Activated T-helper 9 cell treated with anti-CD3 and anti-CD28 coated beads, Interleukin-2, amount 50 U/mL, for 16 hours (primary cell): ENCODE measurements at regions not wholly inside any gene's neighbourhood (a gene's known extent, or its start where the extent isn't known, plus 50 kb on each side); places are given as distances from the start of the nearest gene placed in this dataset.

Experiments used
- DNase-seq: peaks from one replicate; pipeline ENCODE4 v3.0.0-alpha.2; 2020; ENCODE audit warnings: low read depth

DNA sequence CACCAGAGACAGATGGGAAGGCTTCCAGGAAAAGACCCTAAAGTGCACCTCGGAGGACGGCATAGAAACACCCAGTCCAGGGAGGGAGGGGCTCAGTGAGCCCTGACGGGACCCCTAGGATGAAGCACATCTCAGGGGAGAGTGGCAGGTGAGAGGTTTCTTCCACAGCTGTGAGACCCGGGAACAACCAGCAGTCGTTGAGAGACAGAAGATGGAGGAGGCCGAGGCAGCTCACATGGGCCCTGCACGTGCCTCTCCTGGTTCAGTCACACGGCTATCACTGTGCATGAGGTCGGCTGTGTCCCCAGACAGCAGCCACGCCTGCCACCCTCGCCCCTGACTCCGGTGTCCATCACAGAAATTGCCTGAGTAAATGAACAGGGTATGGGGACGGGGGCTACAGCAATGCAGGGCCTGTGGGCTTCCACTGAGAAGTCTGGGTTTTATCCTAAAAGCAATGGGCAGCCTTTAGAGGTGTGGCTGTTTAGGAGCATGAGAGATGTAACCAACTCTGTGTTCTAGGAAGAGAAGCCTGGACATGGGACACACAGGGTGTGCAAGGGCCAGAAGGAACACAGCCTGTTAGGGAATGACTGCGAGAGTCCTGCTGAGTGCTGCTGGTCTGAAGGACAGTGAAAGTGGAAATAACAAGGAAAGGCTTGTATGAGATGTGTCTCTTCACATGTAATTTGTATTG is 102.0 kb downstream of the TMEM18 start:
- DNase-seq: no peak

DNA sequence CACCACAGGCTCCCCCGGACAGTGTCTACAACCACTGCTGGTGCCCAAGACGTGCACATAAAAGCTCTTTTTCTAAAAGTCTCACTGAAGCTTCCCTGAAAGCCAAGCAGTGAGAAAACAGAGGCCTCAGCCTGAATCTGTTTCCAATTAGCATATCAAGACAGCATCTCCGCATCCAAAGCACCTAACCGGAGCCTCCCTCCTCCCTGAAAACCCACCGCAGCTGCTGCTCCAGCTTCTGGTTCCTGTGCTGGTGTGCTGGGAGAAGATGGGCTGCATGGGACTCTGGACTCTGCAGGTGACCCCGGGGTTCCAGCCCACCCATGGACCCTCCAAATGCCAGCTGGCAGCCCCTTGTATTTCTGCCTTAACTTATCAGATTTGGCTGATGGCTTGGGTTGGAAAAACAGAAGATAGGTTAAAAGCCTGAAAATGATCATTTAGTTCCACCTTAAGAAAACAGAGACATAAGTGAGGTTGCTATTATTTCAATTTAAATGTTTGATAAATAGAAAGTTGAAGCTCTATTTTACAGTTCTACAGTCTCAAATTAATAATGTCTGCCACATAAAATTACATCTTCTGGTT is 103.3 kb downstream of the TMEM18 start:
- no peak for DNase-seq

DNA sequence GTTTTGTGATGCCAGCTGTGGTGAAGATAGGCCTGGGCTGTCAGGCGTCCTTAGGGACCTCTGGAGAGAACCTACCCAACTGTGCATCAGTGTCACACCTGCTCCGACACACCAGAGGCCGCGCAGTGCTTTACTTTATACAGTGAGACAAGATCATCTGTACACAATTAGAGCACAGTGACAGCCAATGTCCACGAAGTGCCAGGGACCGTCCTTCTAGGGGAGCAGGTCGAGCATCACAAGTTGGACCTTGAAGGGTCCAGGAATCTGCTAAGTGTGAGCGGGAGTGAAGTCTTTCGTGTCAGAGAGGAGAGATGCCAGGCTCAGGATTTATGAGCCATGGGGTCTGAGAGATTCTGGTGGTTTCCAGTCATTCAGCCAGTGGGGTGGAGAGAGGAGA is 104.2 kb downstream of the TMEM18 start:
- no peak for DNase-seq

DNA sequence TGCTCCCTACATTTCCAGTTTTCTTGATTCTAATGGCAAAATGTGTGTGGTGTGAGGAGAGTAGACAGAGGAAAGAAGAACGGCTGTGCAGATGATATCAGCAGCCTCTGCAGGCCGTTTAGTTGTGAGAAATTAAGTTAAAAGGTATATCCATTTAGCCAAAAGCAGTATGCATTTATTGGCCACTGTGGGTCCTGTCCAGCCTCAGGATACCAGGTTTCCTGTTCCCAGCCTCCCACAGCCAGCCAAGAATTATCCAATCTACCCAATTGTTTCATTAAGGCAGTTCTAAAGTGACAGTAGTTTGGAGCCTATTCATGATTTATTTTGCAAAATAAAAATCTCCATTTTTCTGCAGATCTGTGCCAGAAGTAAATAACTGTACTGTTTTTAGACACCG is 107.5 kb downstream of the TMEM18 start:
- DNase-seq: no peak

DNA sequence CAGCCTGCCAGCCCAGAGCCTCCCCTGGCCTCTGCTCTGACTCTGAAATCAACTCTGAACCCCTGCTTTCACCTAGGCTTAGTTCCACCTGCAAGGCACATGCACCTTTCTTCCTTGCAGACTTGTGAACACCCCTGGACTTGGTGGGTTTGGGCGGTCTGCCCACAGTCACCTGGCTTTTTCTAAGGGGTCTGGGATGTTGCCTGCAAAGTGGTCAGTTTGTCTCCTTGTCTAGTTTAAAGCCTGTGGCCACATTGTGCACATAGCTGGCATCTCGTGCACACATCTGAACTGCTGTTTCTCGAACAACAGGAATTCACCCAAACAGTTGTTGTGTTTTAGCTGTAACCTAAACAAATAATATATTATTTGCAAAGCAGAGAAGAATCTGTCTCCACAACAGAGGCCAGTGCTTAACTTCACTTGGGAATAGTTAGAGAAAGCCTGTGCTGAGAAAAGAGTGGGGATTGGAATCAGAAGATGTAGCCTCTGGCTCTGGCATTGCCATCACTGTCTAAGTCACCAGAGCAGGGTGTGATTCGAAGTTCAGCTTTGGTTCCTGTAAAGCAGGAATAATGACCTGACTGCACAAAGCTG is 108.5 kb downstream of the TMEM18 start:
- DNase-seq: no peak

DNA sequence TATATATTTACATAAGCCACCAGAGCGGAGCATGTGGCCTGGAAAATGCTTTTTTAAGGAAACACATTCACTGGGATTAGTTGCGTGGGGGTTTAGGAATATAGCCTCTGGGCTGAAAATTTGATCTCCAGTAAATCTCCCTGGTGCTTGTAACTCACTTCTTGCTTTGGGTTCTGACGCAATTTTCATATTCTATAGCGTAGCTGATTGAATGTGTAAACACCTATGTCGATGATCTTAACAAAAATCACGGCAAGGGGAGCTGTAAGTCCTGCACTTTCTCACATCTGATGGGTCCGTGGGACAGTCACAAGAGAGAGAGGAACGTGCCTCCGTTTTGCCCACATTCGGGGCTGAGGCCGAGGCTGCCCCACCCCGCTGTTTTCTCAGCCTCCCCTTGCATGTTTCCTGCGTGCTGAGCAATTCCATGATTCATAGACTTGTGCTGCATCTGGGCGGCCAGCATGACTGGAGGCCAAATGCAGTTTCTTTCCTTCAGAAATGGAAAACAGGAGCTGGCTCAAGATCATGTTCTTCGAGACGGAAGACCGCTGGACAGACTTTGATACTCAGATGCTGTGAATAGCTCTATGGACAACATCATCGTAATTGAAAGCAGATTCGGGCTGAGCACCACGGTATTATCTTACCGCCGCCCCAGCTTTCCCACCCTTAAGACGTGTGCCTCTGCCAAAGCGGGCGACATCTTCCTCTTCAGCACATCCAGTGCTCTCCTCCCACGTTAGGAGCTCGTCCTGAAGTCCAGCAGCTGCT is 109.2 kb downstream of the TMEM18 start:
- no peak for DNase-seq

DNA sequence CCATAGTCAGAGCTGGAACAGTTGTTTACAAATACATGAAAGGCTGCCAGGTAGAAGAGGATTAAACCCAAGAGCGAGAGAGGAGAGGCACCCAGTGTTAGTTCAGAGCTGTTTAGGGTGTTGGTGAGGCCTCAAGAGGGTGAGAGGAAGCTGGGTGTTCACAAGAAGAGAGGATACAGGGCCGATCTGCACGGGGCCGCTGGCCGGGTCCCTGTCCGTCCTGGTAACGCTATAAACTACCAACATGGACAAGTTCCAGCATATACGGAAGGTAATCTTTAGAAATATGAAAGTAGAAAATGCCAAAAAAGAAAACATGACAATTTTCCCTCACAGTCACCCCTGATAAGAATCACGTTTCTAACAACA is 109.7 kb downstream of the TMEM18 start:
- no peak for DNase-seq

DNA sequence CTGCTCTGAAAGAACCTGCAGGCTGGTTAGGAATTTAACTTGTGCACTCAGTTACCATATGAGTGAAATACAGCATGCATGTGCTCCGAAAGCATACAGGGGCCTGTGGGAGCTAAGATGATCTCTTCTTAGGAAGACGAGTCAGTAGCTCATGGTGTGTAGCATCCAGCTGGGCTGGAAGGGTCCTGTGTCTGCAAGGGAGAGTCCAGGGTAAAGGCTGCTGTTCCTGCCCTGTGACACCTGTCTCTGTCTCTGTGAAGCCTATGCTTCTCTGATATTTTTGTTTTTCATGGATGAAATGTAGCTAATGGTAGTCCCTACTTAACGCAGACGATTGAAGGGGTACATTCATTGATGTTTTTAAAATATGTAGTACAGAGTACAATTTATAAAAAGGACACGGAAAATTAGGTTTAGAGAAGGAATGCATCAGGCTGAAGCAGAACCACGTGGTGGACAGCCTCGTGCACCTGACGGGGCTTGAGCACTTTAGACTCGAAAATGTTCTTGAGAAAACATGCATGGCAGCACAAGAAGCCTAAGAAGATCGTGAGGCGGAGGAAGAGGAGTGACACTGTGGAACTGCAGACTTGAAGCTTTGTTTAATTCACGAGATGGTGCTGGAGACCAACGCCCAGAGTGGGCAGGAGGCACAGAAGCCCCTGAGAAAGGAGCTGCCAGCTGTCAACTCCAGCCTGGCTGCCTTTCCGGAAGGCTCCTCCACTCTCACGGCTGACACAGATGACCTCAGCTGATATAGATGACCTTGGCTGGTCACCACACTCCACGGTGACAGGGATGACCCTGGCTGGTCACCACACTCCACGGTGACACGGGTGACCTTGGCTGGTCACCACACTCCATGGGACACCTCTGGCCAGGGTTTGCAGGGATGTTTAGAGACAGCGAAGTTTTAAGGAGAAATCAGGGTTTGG is 110.6 kb downstream of the TMEM18 start:
- DNase-seq: no peak

DNA sequence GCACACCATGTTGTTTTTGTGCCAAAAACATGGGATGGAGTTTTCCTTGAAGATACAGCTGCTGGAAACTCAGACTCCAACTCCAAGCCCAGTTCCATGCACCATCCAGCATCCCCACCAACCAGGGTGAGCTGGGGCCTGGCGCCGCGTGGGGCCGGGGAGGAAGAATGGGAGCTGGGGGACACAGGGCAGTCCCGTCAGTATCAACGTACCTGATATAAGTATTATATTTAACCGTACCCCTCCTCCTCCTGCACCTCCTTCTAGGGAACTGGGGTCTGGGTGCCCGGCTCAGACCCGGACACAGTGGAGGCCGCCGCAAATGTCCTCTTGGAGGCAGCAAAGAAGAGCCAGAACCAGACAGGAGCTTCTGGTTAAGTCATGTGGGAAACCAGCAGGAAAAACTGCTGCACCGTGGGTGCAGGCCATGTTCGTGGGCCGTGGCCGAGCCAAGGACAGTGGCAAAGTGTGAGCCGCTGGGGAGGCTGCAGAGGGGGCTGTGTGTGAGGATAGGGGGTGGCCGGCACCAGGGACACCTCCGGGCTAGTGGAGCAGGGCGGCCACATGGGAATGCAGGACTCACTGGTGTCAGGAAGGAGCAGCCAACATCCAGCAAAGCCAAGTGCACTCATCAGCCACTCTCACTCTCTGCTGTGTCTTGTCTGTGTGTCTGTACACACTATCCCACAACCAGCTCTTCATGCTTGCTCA is 112.6 kb downstream of the TMEM18 start:
- no peak for DNase-seq

DNA sequence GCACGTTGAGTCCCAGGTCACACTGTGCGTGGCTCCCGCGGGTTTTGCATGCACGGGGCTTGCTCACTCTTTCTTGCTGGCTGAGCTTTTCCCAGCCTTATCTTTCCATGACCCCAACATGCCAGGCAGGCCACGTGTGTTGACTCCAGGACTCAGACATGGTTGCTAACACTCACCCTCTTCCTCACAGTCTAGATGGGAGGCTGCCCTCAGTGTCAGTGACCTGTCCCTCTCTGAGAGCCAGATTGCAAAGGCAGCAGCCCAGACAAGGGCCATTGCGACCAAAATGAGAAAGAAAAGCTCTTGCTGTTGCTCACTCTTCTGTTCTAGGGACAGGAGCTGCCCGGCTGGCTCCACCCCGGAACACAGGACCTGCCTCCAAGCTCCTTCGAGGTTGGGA is 113.7 kb downstream of the TMEM18 start:
- no peak for DNase-seq

DNA sequence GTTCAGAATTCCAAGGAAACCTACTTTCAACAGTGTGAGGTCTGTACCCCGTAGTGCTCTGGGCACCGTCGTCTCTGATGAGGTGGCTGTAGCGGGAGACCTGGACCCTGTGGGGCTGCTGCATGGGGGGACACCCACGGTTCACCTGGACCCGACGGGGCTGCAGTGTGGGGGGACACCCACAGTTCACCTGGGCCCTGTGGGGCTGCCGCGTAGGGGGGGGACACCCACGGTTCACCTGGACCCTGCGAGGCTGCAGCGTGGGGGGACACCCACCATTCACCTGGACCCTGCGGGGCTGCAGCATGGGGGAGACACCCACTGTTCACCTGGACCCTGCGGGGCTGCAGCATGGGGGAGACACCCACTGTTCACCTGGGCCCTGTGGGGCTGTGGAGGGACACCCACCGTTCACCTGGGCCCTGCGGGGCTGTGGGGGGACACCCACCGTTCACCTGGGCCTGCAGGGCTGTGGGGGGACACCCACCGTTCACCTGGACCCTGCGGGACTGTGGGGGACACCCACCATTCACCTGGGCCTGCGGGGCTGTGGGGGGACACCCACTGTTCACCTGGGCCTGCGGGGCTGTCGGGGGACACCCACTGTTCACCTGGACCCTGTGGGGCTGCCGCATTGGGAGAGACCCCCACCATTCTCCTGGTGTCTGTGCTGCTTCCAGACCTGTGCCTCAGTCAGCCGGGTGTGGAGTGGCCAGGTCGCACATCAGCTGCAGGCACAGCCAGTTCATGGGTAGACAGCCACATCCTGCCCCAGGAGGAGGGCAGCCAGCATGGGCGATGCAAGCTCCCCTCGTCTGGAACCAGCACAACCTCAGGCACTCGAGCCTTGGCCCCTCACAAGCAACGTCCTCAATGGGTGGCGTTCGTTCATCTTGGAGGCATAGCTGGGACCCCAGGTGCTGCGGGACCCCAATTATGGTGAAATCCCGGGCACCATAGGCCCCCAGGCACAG is 114.5 kb downstream of the TMEM18 start:
- DNase-seq: no peak

DNA sequence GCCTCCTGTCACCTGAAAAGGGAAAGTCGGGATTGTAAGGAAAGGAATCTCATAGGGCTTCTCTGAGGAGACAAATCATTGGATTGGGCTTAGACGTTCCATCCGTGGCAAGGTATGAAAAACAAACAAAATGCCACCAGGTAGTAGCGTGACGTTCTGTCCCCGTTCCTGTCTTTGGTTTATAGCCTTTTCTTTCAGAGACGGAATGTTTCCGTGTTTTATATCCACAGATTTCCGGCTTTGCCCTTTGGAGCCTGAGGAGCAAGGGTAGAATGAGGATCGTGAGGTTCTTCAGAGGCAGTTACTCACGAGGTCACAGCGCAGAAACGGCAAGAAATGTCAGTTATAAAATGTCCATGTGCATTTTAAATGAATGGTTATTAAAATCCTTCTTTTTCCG is 118.3 kb downstream of the TMEM18 start:
- no peak for DNase-seq

DNA sequence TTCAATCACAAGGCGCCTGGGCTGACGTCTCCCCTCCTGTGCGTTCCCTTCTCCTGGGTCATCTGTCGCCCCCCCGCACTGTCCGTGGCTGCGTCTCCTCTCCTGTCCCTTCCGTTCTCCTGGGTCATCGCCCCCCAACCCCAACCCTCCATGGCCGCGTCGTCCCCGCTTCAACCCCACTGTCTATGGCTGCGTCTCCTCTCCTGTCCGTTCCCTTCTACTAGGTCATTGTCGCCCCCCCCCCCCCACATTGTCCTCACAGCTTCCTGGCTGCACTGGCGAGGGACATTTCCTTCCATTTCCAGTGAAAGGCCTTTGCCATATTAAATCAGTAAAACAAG is 118.9 kb downstream of the TMEM18 start:
- DNase-seq: no peak

DNA sequence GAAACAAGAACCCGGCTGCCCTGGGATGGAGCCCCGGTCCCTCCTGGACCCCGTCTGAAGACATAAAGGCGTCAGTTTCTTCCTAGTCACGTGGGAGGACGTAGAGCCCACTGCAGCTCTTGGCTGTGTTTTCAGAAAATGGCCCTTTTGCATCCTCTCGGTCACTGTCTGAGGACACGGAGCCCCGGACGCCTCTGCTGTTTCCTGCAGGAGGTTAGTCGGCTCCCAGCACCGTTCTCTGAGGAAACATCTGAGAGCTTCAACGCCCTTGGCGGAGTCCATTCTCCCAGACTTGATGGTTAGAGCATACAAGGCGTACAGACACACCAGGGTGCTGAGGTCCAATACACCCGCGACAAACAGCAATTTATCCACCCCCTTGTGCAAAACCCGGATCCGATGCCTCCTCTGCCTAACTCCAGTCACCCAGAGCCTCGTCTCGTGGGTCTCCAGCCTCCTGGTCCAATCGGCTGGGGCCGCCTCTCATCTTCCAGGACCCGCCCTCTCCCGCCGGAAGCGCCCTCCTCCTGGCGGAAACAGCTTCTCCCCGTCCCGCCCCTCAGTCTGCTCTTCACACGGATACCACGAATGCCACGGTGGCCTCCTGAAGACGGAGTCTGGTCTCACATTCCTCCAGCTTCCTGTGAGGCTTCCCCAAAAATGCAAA is 119.4 kb downstream of the TMEM18 start:
- no peak for DNase-seq

DNA sequence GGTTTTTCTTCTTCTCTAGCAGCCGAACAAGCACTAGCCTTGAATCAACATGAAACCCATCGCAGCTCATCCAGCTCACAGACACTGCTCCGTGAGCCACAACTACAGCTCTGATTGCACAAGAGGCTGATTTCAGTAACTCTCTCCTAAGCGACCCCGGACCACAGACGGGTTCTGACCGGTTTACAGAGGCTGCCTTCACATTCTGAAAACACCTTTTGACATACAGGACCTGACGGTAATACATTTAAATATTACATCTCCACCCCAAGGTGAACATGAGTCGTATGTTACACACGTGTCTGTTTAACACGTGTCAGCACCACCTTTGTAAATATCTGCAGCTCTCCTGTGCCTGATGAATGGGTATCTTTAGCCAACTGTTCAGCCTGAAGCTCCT is 120.7 kb downstream of the TMEM18 start:
- DNase-seq: no peak

DNA sequence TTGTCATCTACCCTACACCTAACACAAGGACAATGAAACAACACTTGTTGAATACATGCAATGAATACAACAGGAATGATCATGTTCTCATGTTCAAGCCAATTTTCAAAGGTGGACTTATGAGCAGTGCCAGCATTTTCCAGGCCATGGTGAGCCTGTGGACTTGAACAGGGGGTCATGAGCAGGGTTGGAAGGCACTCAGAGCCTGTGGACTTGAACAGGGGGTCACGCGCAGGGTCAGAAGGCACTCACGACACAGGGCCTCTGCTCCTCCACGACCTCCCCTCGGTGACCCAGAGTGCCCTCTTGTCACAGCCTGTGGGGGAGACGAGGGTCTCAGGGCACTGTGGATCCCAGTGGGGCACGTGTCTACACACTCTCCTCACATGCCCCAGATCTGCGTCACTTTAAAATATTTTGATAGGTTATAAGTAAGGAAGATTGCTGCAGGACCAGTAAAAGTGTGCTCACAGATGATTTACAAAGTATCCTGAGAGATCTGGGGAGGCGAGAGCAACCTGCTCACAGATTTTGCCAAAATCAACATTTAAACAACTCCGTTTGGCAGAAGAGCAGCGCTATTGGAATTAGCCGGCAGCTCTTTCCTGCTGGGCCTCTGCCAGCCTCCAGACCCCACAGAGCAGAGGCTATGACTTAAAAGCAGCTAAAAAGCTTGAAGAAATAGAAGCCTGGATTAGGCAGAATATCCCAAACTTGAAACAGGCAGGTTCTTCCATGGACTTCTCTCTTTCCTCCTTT is 121.9 kb downstream of the TMEM18 start:
- no peak for DNase-seq

DNA sequence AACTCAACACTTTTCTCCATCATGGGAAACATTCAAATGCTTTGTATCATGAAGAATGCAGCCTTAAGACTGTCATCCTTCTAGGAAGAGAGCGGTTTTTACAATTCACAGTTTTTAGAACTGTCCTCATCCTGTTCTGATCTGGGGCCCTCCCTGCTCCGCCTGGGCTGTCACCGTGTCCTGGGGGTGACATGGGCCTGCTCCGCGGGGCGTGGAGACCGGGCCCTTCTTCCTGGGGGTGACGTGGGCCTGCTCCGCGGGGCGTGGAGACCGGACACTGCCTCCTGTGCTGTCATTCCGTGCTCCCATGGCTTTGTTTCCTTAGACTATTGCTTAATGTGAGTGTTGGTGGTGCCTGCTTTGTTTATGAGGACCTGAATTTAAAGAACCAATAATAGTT is 122.8 kb downstream of the TMEM18 start:
- DNase-seq: no peak

DNA sequence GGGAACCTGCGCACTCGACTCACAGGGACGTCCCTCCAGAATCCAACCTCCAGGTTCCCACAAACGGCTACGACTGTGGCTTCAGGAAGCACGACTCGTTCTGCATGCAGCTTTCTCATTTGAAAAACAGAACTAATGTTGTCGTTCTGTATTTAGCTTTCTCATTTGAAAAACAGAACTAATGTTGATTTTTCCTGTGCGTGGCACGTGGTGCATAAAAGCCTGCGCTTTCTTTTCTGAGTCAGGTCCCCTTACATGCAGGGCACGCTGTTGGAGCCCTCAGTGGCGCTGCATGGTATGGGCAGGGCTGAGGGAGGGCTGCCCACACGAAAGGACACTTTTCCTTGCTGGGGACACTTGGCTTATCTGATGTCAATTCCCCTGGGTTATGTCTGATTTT is 124.3 kb downstream of the TMEM18 start:
- no peak for DNase-seq

DNA sequence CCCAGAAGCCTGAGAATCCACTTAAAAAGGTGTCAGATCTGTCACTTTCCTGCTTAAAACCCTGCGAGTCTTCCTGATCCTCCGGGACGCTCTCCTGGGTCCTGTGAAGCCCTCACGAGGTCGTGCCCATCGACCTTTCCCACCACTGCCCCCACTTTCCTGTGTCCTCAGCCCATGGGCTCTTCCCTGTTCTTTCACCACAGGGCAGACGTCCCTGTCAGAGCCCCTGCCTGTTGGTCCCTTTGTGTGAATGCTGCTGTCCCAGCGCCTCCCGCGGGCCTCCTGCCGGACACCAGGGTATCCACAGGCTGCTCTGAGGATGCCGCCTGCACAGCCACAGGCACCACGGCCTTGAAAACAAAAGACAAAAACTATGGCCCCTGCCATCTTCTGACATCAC is 125.6 kb downstream of the TMEM18 start:
- DNase-seq: no peak
